HAP-1 (cell line): ENCODE measurements at regions not wholly inside any gene's neighbourhood (a gene's known extent, or its start where the extent isn't known, plus 50 kb on each side); places are given as distances from the start of the nearest gene placed in this dataset.

ENCODE experiments used
- DNase-seq, 2 experiments: peaks; one replicate each; pipeline ENCODE4 v3.0.0-alpha.2; 2016 to 2020; ENCODE audit warnings: low spot score in 2 of 2
- H3K27me3 ChIP-seq: fragments of 250-450 bp; sonication (Bioruptor Pico); 2 replicates; pipeline ENCODE4 v1.5.1; 2020; ENCODE audit warnings: low read depth, mild to moderate bottlenecking, moderate library complexity
- H3K36me3 ChIP-seq: fragments of 250-450 bp; sonication (Bioruptor Pico); replicated peaks from 2 replicates; pipeline ENCODE4 v1.5.1; 2020; ENCODE audit warnings: mild to moderate bottlenecking
- H3K4me1 ChIP-seq: fragments of 250-450 bp; sonication (Bioruptor Pico); 2 replicates; pipeline ENCODE4 v1.5.1; 2020; ENCODE audit warnings: mild to moderate bottlenecking
- H3K4me3 ChIP-seq: fragments of 250-450 bp; sonication (Bioruptor Pico); 2 replicates; pipeline ENCODE4 v1.5.1; 2020; ENCODE audit warnings: mild to moderate bottlenecking, moderate library complexity
- H3K9me3 ChIP-seq: fragments of 250-450 bp; sonication (Bioruptor Pico); 2 replicates; pipeline ENCODE4 v1.5.1; 2020; ENCODE audit warnings: mild to moderate bottlenecking, moderate library complexity
- in situ Hi-C: fragments of 300-500 bp; cut with MboI; formaldehyde crosslinking; loops from 3 replicates; pipeline ENCODE4 v1.14.3; 2020; ENCODE audit warnings: low sequenced_read_pairs, inconsistent platforms, mixed read lengths

DNA sequence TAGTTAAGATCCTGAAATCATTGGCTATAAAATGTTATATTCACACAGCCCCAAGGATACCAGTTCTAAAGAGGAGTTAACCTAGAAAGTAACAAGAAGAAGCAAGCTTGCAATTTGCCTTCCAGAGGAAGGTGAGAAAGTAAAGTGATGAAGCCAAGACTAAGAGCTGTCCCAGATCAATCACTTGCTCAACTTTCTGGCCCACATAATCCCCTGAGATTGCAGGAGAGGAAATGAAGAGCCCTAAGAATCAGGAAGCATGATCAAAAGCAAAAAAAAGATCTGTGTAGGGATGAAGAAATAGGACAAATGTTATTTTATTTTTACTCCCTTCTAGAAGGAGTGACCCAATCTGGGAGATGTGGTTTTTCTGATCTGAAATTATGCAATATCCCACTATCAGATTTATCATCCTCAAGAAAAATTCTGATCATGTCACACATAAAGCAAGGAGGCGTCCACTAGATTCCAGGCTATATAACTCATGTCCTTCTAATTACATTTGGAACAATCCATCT lies 180.3 kb upstream of the GUCY1A2 start:
- Histone ChIP-seq H3K4me3 (no peak overlapping the region), H3K36me3 (no peaks in the 10 kb centered on the region), H3K27me3 (no peaks in the 10 kb centered on the region), H3K4me1 (no peaks in the 10 kb centered on the region), H3K9me3 (peaks cover 5% of the 10 kb centered on the region; the same call in 1 of the 2 replicates)
- no peak for DNase-seq
- in situ Hi-C loops: no loop called here

DNA sequence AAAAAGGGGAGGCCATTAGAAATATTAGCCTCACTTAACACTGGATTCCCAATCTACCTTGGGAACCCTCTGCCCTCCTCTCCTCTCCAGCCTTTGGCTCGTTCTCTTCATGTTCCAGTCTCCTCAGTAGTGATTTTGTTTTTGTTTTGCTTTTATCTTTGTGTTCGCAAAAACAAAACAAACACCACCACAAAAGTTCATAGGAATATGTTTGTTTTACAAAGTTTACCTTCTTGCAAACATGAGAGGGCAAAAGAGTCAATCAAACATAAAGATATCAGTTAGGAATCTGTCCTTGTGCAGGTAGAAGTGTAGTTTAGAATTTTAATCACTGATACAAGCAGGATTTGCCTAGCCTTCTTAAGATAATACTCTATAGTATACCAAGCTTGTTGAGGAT lies 179.7 kb upstream of the GUCY1A2 start:
- Histone ChIP-seq H3K9me3 (peaks cover 5% of the 10 kb centered on the region; the same call in 1 of the 2 replicates), H3K4me1 (no peaks in the 10 kb centered on the region), H3K4me3 (no peak overlapping the region), H3K27me3 (no peaks in the 10 kb centered on the region), H3K36me3 (no peaks in the 10 kb centered on the region)
- in situ Hi-C loops: no loop called here
- no peak for DNase-seq

DNA sequence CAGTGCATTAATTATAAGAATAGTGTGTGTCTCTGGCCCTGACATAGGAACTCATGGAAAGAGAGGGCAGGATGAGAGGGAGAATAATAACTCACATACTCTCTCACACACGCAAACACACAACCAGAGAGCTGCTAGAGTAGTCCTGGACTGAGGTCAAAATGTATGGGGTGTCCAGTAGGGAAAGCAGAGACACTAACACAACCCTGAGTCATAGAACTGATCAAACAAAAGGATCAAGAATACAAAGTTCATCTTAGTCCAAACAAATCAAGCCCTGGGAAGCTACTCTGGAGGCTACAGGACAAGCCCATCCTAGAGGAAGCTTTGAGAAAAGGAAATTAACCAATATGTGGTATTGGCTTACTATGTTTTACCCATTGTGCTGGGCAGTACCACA lies 178.5 kb upstream of the GUCY1A2 start:
- no peak for DNase-seq
- Histone ChIP-seq H3K36me3 (no peaks in the 10 kb centered on the region), H3K9me3 (peaks cover 5% of the 10 kb centered on the region; the same call in 1 of the 2 replicates), H3K27me3 (no peaks in the 10 kb centered on the region), H3K4me1 (no peaks in the 10 kb centered on the region), H3K4me3 (no peak overlapping the region)
- in situ Hi-C loops: no loop called here

GRCh38 chr11:107184986-107185385 lies 166.7 kb upstream of the GUCY1A2 start:
- no peak for DNase-seq
- Histone ChIP-seq H3K9me3 (no peaks in the 10 kb centered on the region), H3K4me1 (no peaks in the 10 kb centered on the region), H3K36me3 (no peaks in the 10 kb centered on the region), H3K27me3 (0 out of 2 replicates have a peak, but pooled peaks cover 2% of the 10 kb centered on the region), H3K4me3 (no peak overlapping the region)
- in situ Hi-C loops: no loop called here

DNA sequence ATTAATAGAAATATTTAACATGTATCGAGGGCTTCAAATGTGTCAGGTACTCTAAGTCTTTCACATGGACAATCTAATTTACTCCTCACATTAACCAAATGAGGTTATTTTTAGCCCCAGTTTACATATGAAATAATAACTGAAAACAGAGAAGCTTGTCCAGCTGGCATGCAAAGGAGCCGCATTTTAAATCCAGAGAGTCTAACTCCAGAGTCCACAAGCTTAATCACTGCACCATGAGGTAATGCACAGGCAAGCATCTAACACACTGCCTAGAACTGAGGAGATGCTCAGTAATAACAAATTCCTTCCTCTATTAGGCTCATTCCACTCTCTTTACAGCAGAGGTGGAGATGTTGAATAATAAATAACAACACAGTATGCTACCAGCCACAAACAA lies 165.7 kb upstream of the GUCY1A2 start:
- Histone ChIP-seq H3K36me3 (no peaks in the 10 kb centered on the region), H3K27me3 (0 out of 2 replicates have a peak, but pooled peaks cover 2% of the 10 kb centered on the region), H3K4me3 (no peak overlapping the region), H3K9me3 (no peaks in the 10 kb centered on the region), H3K4me1 (no peaks in the 10 kb centered on the region)
- in situ Hi-C loops: no loop called here
- DNase-seq: no peak

DNA sequence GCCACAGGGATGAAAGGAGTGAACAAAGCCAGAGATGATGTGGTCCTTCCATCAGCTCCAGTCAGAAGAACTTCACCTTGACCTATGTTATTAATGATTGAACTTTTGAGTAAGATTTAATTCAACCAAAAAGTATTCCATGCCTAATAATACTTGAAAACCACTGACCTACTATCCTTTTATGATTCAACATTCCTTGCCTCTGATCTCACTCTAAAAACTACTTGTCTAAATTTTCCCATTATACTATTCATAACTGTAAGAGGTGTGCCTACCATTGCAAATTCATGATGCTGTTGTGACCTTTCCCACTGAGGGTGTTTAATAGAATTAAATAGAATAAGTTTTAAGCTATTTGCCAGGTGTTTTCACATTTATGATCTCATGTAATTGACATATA lies 164.7 kb upstream of the GUCY1A2 start:
- in situ Hi-C loops: no loop called here
- Histone ChIP-seq H3K36me3 (no peaks in the 10 kb centered on the region), H3K4me1 (no peaks in the 10 kb centered on the region), H3K9me3 (no peaks in the 10 kb centered on the region), H3K27me3 (0 out of 2 replicates have a peak, but pooled peaks cover 2% of the 10 kb centered on the region), H3K4me3 (no peak overlapping the region)
- DNase-seq: no peak

DNA sequence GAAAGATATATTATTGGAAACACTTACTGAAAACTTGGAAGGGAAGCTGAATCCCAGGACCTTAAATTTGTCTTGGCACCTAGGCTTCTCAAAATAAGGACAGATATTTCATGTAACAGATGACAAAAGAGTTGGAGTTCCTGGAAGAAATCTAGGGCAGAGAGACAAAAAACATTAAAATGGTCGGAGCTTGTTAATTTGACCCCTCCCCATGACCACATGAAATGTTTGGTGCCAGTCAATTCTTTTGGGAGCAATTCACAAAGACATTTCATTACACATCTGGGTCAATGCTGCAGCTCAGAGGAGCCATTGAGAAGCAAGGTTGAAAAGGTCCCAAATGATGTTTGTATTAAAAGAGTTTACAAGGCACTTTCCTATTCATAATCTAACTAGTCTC lies 162.0 kb upstream of the GUCY1A2 start:
- H3K4me1 ChIP-seq: peaks cover 3% of the 10 kb centered on the region
- H3K36me3 ChIP-seq: no peaks in the 10 kb centered on the region
- peak in 1 of 2 experiments; percentile 42 for DNase-seq
- H3K27me3 ChIP-seq: 0 out of 2 replicates have a peak, but pooled peaks cover 2% of the 10 kb centered on the region
- in situ Hi-C loops: no loop called here
- no peak overlapping the region for H3K4me3 ChIP-seq
- no peaks in the 10 kb centered on the region for H3K9me3 ChIP-seq

DNA sequence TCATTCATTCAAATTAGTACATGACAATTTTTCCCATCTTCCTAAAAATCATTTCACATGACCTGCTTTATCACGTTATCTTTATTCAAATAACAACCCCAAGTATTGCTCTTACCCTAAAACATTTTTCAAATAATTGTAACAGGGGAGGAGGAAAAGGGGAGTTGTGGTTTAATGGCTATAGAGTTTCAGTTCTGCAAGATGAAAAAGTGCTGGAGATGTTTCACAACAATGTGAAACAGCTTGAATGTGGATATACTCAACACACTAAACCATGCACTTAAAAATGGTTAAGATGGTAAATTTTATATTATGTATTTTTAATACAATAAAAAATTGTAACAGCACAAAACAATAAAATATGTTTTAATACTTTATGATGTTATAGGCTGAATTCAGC lies 161.6 kb upstream of the GUCY1A2 start:
- Histone ChIP-seq H3K4me3 (no peak overlapping the region), H3K4me1 (peaks cover 5% of the 10 kb centered on the region), H3K27me3 (0 out of 2 replicates have a peak, but pooled peaks cover 2% of the 10 kb centered on the region), H3K36me3 (no peaks in the 10 kb centered on the region), H3K9me3 (no peaks in the 10 kb centered on the region)
- in situ Hi-C loops: no loop called here
- no peak for DNase-seq

- Histone ChIP-seq H3K4me3 (no peak overlapping the region), H3K4me1 (peaks cover 5% of the 10 kb centered on the region), H3K9me3 (no peaks in the 10 kb centered on the region), H3K27me3 (no peaks in the 10 kb centered on the region), H3K36me3 (no peaks in the 10 kb centered on the region)
- no peak for DNase-seq
- in situ Hi-C loops: no loop called here
These were observed 158.8 kb upstream of the GUCY1A2 start for GRCh38 chr11:107177106-107177477.

- DNase-seq: no peak
- H3K36me3 ChIP-seq: no peaks in the 10 kb centered on the region
- no peaks in the 10 kb centered on the region for H3K27me3 ChIP-seq
- no peak overlapping the region for H3K4me3 ChIP-seq
- no peaks in the 10 kb centered on the region for H3K9me3 ChIP-seq
- in situ Hi-C loops: no loop called here
- peaks cover 5% of the 10 kb centered on the region for H3K4me1 ChIP-seq
These were observed 158.2 kb upstream of the GUCY1A2 start for GRCh38 chr11:107176148-107177105.

- no peaks in the 10 kb centered on the region for H3K9me3 ChIP-seq
These were observed 156.6 kb upstream of the GUCY1A2 start for GRCh38 chr11:107174856-107175255.

DNA sequence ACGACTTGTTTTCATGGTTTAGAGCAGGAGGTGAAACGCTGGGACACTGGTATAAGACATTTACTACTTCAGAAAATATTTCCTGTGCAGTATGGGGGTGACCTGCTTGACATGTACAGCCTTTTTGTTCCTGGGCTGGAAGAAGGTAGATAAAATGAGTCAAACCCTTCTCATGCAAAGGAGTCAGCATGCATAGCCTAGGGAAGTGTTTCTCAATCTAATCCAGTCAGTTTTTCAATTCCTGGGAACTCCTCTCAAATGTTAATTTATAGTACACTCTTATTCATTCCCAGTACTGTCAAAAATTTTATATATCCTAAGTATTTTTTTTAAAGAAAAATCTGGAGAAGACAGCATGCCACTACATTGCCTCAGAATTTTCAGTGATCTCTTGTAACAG lies 154.7 kb upstream of the GUCY1A2 start:
- Histone ChIP-seq H3K4me3 (no peak overlapping the region), H3K36me3 (no peaks in the 10 kb centered on the region), H3K27me3 (no peaks in the 10 kb centered on the region), H3K4me1 (peaks cover 5% of the 10 kb centered on the region), H3K9me3 (no peaks in the 10 kb centered on the region)
- in situ Hi-C loops: no loop called here
- no peak for DNase-seq

More at GRCh38 chr11:107174856-107175255, 156.6 kb upstream of the GUCY1A2 start:
- no peaks in the 10 kb centered on the region for H3K27me3 ChIP-seq
- H3K36me3 ChIP-seq: no peaks in the 10 kb centered on the region
- H3K4me3 ChIP-seq: no peak overlapping the region
- in situ Hi-C loops: no loop called here
- DNase-seq: no peak
- peaks cover 5% of the 10 kb centered on the region for H3K4me1 ChIP-seq

DNA sequence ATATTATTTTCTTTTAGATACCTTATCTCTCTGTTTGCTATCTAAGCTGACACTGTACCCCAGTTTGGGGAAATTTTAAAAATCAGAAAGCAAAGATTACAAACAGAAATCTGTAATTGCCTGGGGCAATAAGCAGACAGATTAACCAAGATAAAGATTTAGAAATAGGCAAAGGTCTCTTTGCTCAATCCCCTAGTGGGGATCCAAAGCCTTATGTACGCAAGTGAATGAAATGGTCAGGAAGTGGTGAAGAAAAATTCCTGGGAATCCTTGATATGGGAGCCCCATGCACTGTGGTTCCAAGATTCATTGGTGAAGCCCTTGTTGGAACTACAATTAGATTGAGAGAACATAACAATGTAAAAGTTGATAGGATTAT lies 139.5 kb upstream of the GUCY1A2 start:
- Histone ChIP-seq H3K9me3 (no peaks in the 10 kb centered on the region), H3K4me3 (no peak overlapping the region), H3K27me3 (0 out of 2 replicates have a peak, but pooled peaks cover 2% of the 10 kb centered on the region), H3K36me3 (no peaks in the 10 kb centered on the region), H3K4me1 (no peaks in the 10 kb centered on the region)
- in situ Hi-C loops: no loop called here
- DNase-seq: no peak

GRCh38 chr11:107157146-107157808 lies 139.0 kb upstream of the GUCY1A2 start:
- Histone ChIP-seq H3K9me3 (no peaks in the 10 kb centered on the region), H3K27me3 (0 out of 2 replicates have a peak, but pooled peaks cover 2% of the 10 kb centered on the region), H3K4me3 (no peak overlapping the region), H3K36me3 (no peaks in the 10 kb centered on the region), H3K4me1 (no peaks in the 10 kb centered on the region)
- in situ Hi-C loops: no loop called here
- no peak for DNase-seq
